Right atrium auricular region (tissue), 2 donors: ENCODE measurements at regions not wholly inside any gene's neighbourhood (a gene's known extent, or its start where the extent isn't known, plus 50 kb on each side); places are given as distances from the start of the nearest gene placed in this dataset.
"Not testable (repeated sequence)": the region's sequence is repeated elsewhere in the genome, so short reads cannot be mapped to it uniquely, and the experiment has no call there.

Experiments
- DNase-seq: peaks from one replicate; pipeline ENCODE4 v3.0.0-alpha.2; 2019; ENCODE audit warnings: low spot score
- H3K27ac ChIP-seq, 2 donors: fragments of 200-600 bp; sonication (generic); 1 replicate in 1 of 2; 2 replicates in 1 of 2; pipeline ENCODE4 v1.5.1; 2016 to 2019
- H3K27me3 ChIP-seq, 2 donors: fragments of 200-600 bp; sonication (generic); one replicate each; pipeline versions ENCODE4 v1.5.1 to v1.6.0; 2017 to 2019
- H3K36me3 ChIP-seq: fragments of 200-600 bp; sonication (generic); one replicate; pipeline ENCODE4 v1.5.1; 2016
- H3K4me1 ChIP-seq, 2 donors: fragments of 200-600 bp; sonication (generic); one replicate each; pipeline versions ENCODE4 v1.5.1 to v1.6.0; 2017 to 2019
- H3K4me3 ChIP-seq, 2 donors: fragments of 200-600 bp; sonication (generic); 1 replicate in 1 of 2; 2 replicates in 1 of 2; pipeline ENCODE4 v1.5.1; 2017 to 2019; ENCODE audit warnings: mild to moderate bottlenecking in 1 of 2, moderate library complexity in 1 of 2
- H3K9me3 ChIP-seq, 2 donors: fragments of 200-600 bp; sonication (generic); one replicate each; pipeline ENCODE4 v1.5.1; 2019
- CTCF ChIP-seq, 2 donors: fragments of 200-600 bp; sonication (generic); IDR thresholded peaks; one replicate each; pipeline ENCODE4 v1.5.1; 2019; ENCODE audit warnings: antibody characterized with exemption in 2 of 2

DNA sequence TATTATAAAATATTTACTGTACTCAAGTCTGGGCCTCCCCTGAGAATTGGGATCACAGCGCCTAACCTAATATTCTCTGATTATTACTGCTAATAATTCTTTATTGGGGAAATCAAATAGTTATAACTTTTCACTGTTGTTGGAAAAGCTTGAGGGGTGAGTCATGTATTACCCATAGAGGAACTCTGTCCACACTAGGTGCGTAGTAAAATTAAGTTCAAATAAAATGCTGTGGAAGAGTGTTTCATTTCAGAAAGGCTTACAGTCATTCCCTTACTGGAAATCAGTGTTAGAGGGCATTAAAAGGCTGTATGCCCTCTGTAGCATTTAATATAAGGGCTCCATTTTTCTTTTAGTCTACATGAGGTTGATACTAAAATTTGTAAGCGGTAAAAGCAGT lies 135.0 kb upstream of the NFIA start:
- Histone ChIP-seq H3K27me3 (no peaks in the 10 kb centered on the region), H3K36me3 (no peaks in the 10 kb centered on the region), H3K9me3 (no peaks in the 10 kb centered on the region), H3K4me3 (no peak overlapping the region), H3K4me1 (peaks cover 0 to 4% of the 10 kb centered on the region in 2 donors), H3K27ac (no peak overlapping the region)
- no peak for TF ChIP-seq CTCF (IDR thresholded peaks at IDR 0.05)
- no peak for DNase-seq

GRCh38 chr1:60942896-60943638 lies 139.3 kb upstream of the NFIA start:
- Histone ChIP-seq H3K27ac (peak overlapping the region in 1 of 2 donors; percentile 51), H3K27me3 (no peaks in the 10 kb centered on the region), H3K4me1 (peaks cover 0 to 4% of the 10 kb centered on the region in 2 donors), H3K4me3 (no peak overlapping the region), H3K36me3 (no peaks in the 10 kb centered on the region), H3K9me3 (no peaks in the 10 kb centered on the region)
- DNase-seq, result no peak
- TF ChIP-seq CTCF (IDR thresholded peaks at IDR 0.05), result no peak

GRCh38 chr1:60942291-60942690 lies 140.1 kb upstream of the NFIA start:
- Histone ChIP-seq H3K4me3 (no peak overlapping the region), H3K4me1 (peaks cover 0 to 10% of the 10 kb centered on the region in 2 donors), H3K9me3 (no peaks in the 10 kb centered on the region), H3K36me3 (no peaks in the 10 kb centered on the region), H3K27me3 (no peaks in the 10 kb centered on the region), H3K27ac (no peak overlapping the region)
- no peak for TF ChIP-seq CTCF (IDR thresholded peaks at IDR 0.05)
- no peak for DNase-seq

DNA sequence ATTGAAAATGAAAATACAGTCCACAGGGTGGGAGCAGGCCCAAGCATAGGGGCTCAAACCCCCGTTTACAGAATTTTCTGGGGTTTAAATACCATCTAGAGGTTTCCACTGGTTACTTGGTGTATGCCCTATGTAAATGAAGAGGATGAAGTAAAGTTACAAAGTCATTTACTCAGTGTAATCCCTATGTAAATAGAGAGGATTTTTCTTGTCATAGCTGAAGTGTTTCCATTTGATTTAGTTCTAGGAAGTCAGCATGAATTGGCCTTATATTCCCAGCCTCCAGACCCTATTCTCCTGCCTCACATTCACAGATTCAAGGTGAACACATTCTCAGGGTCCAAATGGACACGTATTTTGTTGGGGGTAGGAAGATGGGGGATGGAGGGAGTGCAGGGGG lies 141.7 kb upstream of the NFIA start:
- H3K4me1 ChIP-seq, result peaks cover 0 to 26% of the 10 kb centered on the region in 2 donors
- H3K9me3 ChIP-seq, H3K27me3 ChIP-seq, H3K36me3 ChIP-seq, DNase-seq, H3K4me3 ChIP-seq, H3K27ac ChIP-seq: not testable (repeated sequence)

DNA sequence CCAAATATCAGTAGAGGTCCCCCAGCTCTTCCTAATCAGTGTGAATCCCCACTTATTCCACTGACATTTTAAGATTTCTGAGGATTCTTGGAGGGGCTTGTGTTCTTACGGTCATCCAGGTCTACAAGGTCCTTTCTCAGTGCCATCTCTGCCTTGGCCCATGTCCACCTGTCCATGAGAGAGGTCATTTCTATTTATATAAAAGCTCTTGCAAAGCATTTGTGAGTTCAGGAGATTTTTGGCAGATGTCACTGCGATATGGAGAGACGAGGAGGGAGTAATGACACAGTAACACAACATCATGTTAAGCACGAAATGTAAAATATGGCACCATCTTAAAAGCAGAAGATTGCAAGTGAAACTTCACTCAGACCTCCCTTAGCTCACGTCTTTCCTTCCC lies 144.6 kb upstream of the NFIA start:
- no peaks in the 10 kb centered on the region for H3K27me3 ChIP-seq
- no peak overlapping the region for H3K27ac ChIP-seq
- H3K4me1 ChIP-seq, result peaks cover 0 to 22% of the 10 kb centered on the region in 2 donors
- TF ChIP-seq CTCF (IDR thresholded peaks at IDR 0.05), result no peak
- no peaks in the 10 kb centered on the region for H3K9me3 ChIP-seq
- no peak for DNase-seq
- no peaks in the 10 kb centered on the region for H3K36me3 ChIP-seq
- no peak overlapping the region for H3K4me3 ChIP-seq

DNA sequence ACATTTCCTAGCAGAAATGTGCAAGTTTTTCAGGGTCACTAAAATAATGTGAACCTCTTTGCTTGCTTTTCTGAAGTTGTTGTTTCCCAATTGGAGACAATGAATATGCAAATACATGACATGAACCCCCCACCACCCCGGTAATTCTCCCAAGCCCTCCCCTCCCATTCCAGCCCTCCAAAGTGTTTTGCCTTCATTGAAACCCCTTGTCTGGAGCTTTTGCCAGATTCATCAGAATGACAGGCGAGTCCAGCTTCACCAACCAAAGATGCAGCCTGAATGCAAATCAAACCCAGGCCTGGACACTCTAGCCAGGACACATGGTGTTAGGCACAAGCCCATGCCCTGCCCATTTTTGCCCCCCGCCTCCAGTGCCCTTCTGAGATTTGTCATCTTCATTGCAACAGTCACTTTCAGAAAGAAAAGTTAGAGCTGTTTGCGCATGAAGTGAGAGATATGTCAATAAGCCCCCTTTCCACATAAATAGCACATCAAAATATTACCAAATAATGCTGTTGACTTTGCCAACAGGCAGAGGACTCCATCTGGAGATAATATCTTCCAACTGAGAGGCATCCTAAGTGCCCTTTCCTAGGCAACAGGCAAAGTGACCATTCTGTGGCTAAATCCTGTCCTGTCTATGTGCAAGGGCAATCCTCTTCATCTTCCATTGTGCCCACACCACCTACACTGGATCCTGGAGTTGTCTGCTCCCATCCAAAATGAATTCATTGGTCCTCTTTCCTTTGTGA lies 145.6 kb upstream of the NFIA start:
- Histone ChIP-seq H3K36me3 (no peaks in the 10 kb centered on the region), H3K4me3 (no peak overlapping the region), H3K4me1 (peaks cover 0 to 22% of the 10 kb centered on the region in 2 donors), H3K9me3 (no peaks in the 10 kb centered on the region), H3K27ac (peak overlapping the region; percentile 11 to 39), H3K27me3 (no peaks in the 10 kb centered on the region)
- no peak for DNase-seq
- no peak for TF ChIP-seq CTCF (IDR thresholded peaks at IDR 0.05)
